Erythroblast (primary cell): ENCODE measurements at regions not wholly inside any gene's neighbourhood (a gene's known extent, or its start where the extent isn't known, plus 50 kb on each side); places are given as distances from the start of the nearest gene placed in this dataset.

Source experiments
- GATA1 ChIP-seq: IDR thresholded peaks from 2 replicates; pipeline ENCODE4 v1.6.1; 2011; ENCODE audit warnings: low read depth, mild to moderate bottlenecking, control low read depth, low read length, moderate library complexity
- POLR2A ChIP-seq: IDR thresholded peaks from 2 replicates; pipeline ENCODE4 v1.6.1; 2011; ENCODE audit warnings: mild to moderate bottlenecking, low read length

DNA sequence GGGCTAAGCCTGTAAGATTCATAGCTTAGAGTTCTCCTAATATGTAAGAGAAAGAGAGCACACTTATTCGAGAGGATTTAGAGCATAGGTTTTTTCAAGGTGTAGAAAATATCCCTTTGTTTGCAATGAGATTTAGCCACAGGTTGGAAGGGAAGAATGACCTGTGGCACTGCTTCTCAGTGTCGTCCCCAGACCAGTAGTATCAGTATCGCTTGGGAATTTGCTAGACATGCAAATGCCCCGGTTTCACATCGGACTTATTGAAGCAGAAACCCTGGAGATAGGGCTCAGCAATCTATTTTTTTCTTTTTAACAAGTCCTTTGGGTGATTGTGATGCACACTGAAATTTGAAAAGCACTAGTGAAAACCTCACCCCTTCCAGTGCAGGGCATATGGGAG lies 362.6 kb upstream of the C11orf87 start:
- TF ChIP-seq POLR2A (no peak), GATA1 (no peak)
